Fibroblast of upper back skin (primary cell): ENCODE measurements at regions not wholly inside any gene's neighbourhood (a gene's known extent, or its start where the extent isn't known, plus 50 kb on each side); places are given as distances from the start of the nearest gene placed in this dataset.

ENCODE experiments used
- DNase-seq: peaks from one replicate; pipeline ENCODE4 v3.0.0-alpha.2; 2013

DNA sequence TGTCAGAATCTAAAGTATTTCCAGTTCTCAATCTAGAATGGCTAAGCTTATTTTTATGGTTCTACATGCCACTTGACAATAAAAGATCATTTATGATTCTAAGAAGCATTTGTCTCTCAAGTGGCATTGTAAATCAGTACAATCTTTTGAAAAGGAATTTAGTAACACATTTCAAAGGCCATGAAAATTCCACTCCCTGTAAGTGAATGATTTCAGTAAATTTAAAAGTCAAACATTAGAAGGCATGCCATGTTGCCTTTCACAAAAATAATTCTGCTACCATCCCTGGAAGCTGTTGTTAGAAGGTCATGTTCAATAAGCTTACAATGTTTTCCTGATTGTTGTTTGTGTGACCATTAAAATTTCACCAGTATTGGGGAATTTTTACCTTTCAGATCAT lies 142.9 kb downstream of the RPIA start:
- no peak for DNase-seq

DNA sequence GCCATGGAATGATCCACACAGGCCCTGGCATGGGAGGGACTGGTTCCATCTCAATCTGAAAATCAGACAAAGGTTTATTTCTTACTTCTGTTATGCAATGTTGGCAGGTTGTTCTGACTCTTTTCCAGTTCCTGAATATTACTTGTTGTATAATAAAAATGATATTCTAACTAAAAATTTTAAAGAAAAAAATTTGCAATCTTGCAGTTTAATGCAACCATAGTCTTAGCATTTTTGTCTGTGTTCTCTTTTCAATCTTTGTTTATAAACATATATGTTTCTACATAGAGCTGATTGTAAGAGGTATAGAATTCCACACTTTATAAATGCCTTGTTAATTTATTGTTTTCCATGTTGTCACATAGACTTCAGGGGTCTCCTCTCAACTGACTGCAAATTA lies 143.4 kb downstream of the RPIA start:
- DNase-seq = no peak

DNA sequence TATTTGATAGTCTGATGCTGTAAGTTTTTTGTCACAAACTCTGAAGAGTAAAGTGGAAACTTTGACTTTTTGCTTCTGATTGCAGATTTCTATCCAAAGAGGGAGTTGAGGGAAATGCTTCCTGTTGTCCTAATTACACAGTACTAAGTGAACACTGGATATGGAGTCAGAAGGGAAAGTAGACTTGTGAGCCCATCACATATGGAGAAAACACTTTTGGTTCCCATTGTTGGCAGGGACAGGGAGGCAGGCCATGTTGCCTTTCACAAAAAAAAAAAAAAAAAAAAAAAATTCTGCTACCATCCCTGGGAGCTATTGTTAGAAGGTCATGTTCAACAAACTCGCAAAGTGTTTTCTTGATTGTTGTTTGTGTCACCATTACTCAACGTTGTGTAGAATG lies 144.3 kb downstream of the RPIA start:
- DNase-seq = no peak

DNA sequence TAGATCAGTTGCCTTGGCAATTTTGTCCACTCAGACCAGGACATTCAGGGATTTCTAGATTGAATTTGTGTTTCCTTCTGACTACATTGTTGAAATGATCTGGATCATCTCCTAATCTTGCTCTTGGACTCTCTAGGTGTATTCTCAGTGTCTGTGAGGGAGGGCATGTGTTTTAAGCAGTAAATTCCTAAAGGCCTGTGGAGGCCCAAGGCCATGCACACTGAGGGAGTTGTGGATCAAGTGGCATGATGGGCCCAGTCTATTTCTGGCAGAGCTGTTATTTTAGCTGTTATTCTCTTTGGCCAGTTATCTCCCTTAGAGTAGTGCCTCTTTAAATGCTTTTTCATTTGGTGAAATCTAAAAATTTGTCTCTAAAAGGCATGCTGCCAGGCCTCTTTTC lies 144.9 kb downstream of the RPIA start:
- no peak for DNase-seq

DNA sequence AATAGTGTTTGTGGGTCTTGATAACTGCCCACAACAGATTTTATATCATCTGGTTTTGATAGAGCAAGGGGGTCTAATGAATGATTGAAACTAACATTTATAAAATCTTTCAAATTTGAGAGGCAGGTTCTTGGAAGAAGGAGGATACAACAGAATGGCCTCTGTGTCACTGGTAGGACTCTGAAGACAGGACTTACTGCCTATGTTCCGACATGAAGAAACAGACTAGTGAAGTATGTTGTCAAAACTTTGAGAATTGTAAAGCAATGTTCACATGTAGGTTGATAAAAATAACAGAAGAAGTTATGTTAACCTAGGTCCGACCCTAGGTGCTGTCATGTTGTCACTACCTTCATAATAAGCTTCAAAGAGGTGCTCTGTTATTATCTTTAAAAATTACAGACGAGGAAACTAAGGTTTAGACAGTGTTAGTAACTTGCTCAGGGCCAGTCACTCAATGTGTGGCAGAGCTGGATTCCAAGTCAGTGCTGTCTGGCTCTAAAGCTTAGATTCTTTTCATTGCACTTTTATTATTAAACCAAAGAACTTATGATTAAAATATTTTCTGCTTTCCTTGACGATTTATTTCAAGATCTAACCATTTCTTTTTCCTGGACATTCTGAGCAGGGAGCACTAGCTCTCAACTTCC lies 146.2 kb downstream of the RPIA start:
- DNase-seq = no peak

DNA sequence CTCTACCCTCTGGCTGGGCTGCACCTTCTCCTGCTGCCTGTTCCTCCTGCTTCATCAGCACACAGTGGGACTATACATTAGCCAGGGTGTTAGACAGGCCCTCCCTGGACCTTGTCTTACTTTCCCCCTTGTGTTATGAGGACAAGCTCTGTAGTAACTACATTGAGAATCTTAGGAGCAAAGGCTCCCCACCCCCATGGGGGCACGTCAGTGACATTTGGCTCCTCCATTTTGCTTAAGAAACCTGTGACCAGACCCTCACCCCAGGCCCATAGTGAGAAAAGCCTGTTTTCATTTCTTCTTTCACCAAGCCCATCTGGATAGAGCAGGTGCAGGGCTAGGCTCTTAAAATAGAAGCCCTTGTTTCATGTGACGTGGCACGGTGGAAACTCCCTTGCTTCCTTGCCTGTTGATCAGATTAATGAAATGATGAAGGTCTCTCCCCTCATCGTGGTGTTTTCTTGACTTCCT lies 146.7 kb downstream of the RPIA start:
- DNase-seq = no peak

DNA sequence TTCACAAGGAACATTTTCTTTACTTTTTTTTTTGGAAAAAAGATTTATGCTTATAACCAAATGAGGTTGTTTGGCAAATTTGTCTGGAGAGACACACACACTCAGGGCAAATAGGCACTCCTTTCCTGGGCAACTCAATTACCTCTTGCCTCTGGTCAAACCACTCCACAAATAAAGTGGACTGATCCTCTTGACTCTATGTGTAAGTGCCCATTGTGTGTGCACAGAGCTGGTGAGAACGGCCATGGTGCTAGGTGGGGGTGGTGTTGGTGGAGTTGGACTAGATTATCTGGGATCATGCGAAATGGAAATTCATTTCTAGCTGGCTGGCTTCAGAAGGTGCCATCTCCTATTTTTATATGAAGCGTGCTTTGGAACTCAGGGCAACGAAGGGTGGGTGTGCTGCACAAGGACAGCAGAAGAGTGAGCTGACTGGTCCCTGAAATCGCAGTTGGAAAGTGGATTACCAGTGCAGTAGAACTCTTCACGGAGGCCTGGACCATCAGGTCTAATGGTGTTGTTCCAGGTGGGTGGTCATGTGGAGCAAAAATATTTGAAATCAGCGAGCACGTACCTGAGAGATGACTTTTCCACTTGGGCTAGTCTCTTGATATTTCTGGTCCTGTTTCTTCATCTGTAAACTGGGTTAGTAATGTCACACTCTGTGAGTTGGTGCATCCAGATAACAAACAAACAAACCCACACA lies 149.9 kb downstream of the RPIA start:
- no peak for DNase-seq

DNA sequence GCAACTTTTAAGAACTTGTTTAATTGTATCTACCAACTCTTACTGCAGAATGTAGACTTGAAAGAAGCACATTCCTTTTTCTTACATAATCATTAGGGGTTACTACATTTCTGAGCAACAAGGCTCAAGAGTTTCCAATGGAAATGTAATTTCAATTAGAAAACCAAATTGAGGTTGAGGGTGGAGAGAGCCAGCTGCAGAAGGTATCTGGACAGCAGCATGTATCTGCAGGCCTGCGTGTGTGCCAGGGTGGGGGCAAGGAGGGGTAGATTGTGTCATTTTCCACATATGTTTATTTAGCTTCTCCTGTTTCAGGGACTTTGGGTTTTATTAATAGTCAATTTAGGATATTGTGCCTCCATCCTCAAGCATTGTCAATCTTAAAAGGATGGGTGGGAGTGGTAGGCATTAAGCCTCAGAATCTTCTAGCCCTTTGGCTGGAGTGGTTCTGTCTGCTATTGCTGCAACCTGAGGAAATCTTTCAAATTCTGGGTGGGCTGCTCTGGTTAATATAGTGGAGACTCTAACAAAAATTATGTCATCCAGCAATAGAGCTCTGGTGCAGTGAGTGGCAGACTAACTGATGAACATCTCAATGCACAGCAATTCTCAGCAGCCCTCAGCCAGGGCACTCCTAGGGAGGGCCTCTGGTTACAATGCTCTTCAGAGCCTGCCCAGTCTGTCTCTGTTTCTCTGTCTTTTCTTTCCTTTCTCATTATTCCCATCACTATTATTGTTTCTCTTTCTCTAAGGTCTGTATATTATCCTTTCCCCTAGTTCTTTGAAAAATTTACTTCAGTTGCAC lies 151.4 kb downstream of the RPIA start:
- DNase-seq = no peak

DNA sequence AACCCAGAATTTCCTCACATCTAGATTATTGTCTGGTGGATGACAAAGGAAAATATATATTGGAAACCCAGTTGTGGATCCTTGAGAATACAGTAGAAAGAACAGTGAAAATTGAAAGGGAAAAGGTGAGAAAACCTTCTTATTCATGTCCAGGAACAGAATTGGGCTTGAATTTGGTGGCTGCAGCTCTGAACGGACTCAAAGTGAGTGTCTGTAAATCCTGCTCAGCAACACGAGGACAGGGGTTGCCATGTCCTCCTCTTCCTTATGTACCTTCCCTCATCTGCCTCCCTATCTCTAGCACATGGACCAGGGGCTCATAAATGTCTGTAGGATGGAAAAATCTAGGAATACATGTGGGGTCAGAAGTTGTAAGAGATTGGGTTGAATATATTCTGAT lies 152.2 kb downstream of the RPIA start:
- no peak for DNase-seq

DNA sequence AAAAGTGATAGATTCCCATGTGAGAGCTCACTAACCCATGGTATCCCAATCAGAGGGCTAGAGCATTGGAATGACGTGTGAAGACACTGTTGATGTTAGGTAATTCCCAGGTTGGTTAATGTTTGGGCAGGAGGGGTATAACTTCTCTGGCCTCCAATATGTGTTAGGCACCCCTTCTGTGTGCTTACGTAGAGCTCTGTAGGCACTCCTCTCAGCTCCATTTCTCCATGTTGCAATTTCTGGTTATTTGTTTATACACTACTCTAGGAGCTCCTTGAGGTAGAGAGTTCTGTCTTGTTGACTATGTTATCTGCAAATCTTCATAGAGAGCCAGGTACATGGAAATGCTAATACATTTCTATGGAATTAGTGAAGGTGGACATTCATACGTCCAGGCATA lies 153.5 kb downstream of the RPIA start:
- DNase-seq = no peak

DNA sequence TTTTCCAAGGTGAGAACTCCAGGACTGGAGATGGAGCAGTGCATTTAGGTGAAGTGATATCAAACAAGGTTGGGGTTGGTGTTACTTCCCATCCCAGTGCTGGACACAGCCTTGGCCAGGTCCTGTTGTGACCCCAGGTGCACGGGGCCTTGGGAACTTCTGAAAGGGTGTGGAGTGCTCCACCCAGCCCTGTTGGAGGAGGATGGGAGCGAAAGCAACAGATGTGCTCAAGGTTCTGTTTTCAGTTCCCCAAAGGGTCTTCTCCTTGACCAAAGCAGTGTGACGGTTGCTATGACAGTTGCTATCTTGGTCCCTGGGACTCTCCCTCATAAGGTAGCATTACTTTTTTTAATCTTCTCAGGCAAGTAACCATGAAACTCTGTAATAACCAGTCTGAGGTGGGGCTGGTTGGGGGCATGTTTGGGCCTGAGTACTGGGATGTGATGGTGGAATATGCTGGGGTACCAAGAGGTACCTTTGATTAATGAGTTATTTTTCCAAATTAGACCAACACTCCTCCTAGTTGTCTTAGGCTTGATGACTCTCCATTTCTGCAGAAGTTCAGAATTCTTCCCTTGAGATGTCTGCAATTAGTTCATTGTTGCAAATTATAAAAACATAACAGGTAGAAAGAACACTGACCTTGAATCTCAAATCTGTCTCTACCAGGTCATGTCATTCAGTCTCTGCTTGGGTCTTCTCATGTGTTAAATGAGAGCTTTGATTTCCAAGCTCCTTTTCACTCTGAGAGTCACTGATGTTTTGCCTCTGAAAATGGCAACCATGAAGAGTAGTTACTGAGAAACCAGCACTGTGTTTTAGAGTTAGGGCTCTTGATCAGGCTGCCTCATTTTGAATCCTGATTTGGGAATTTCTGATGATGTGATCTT lies 154.5 kb downstream of the RPIA start:
- no peak for DNase-seq

DNA sequence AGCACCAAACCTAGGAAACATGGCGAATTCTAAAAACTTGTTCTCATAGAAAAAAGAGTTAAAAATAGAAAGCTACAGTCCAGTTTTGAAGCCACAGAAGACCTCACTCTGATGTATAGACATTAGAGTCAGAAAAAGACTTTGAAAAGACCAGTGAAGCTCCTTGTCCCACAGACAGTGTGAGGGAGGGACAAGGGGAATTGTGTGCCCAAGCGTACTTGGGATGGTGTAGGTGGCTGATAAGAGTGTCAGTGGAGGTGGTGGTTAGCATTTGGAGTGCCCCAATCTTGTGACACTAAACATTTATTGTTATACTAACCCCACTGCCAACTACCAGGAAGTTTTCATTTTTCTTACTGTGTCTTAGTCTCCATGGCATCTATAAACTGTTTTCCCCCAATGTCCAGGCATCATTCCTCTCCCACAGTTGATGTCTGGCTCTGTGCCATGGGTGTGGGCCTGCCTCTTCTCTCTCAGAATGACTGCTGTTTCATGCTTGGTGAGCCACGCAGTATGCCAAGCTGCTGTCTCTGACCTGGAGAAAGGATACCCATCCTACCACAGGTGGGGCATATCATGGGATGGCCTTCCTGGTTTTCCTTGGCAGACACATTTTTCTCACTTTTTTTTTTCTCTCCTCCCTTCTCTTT lies 161.4 kb downstream of the RPIA start:
- DNase-seq = no peak

DNA sequence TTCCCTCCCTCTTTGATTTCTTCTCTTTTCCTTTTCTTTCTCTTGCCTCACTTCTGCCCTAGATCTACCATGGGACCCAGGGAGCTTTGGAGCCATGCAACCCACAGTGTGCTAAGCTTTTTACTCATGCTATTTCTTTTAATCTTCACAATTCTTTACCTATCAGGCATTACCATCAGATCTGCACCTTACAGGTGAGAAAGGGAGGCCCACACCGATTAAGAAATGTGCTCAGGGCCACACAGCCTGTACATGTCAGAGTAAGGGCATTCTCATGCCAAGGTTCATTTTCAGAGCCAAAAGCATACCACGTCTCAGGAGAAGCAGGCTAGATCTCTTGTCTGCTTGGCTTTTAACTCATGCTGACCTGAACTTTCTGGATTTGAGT lies 161.9 kb downstream of the RPIA start:
- DNase-seq = no peak

DNA sequence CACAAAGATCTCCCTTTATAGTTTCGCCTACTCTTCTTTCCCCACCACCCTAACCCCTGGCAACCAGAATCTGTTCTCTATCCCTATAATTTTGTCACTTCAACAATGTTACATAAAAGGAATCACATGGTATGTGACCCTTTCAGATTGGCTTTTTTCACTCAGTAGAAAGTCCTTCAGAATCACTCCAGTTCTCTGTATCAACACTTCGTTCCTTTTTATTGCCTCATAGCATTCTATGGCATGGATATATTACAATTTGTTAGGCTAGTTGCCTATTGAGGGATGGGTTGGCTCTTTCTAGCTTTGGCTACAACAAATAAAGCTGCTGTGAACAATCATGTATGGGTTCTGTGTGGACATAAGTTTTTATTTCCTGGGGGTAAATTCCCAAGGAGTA lies 163.1 kb downstream of the RPIA start:
- DNase-seq = no peak

DNA sequence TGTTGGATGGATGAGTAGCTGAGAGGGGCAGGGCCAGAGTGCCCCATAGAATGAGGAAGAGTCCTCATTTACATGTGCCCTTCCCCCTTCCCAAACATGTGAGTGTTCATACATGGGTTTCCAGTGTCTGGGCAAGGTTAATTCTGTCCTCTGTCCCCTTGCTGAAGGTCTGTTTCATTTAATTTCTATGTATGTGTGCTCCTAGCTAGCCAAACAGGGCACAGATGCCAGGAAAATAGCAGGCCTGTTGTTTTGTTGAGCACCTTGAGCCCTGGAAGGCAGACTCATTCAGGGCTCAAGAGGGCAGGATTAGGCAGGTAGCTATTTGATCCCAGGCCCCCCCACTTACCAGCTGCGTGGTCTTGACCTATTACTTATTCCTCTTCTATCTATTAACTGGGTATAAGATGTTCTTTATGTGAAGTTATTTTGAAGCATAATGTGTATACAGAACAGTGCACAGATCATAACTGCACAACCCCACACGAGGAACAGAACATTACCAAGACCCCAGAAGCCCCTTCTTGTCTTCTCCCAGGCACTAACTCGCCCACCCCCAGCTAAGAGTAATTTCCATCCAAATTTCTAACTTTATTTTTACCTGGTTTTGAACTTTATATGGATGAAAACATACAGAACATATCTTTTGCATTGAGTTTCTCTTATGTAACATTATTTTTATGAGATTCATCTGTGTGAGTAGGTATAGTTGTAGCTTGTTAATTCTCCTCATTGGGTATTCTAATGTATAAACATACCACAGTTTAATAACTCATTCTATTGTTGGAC lies 164.3 kb downstream of the RPIA start:
- DNase-seq = no peak

DNA sequence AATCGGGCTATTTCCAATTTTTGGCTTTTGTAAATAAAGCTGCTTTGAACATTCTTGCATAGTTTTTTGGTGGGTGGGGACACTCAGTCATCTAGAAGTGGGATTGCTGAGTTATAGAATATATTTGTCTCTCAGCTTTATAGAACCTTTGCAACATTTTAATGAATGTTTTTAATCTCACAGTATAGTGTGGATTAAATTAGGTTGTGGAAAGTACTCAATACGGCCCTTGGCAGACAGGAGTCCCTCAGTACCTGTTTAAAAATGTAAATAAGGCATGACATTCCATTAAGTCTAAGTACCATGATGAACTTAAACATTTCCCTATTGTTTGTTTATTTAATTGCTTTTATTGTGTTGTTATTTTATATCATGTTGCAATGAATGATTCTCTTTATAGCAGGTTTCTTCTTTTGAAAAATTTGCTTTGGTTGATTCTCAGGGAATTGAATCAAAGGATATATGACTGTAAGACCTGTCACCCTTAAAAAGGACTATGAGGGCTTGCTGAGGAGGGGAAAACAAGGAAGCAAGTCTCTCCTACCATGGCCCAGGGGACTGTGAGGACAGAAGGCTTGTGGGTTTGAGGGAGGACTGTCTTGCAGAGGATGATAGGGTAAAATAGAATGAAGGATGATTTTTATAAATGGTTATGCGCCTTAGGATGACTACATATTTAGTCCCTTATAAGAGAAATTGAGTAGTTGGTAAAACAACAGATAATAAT lies 165.1 kb downstream of the RPIA start:
- DNase-seq = no peak

DNA sequence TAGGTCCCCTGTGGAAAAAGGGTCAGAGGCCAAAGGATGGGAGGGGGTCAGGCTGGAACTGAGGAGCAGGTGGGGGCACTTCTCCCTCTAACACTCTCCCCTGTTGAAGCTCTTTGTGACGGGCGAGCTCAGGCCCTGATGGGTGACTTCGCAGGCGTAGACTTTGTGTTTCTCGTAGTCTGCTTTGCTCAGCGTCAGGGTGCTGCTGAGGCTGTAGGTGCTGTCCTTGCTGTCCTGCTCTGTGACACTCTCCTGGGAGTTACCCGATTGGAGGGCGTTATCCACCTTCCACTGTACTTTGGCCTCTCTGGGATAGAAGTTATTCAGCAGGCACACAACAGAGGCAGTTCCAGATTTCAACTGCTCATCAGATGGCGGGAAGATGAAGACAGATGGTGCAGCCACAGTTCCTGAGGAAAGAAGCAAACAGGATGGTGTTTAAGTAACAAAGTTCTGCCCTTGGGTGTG lies 165.8 kb downstream of the RPIA start:
- DNase-seq = no peak

DNA sequence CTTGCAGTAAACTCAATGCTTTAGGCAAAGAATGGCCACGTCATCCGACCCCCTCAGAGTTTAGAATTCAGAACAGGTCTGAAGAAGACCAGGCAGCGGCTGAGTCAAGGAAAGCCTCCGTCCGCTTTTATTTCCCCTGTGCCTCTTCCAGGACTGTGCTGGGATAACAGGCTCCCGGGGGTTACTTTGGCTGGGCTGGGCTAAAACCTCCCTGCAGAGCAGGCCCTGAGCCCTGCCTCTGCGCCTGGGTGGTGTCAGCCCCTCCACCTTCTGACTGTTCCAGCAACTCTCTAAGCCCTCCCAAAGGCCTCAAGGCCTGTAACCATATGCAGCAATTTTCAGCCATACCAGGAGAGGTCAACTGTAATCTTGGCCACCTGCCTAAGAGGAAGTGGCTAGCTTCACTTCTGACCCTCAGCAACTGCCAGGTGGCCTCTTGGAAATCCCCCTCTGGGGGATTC lies 166.5 kb downstream of the RPIA start:
- DNase-seq = peak; percentile 23

DNA sequence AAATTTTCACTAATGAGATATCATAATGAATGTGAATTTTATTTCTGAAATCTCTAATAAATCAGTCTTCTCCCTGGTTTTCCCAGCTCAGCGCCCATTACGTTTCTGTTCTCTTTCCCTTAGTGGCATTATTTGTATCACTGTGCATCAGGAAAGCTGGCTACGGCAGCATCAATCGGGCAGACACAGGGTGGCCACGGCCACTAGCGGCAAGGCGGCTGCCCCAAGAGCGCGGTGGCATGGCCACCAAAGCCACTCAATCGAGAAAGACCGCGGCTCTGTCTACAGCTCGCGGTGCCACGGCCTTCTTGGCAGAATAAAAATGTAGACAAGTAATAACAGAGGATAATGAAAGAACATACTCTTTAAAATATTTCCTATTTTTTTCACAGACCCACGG lies 168.0 kb downstream of the RPIA start:
- DNase-seq = no peak

DNA sequence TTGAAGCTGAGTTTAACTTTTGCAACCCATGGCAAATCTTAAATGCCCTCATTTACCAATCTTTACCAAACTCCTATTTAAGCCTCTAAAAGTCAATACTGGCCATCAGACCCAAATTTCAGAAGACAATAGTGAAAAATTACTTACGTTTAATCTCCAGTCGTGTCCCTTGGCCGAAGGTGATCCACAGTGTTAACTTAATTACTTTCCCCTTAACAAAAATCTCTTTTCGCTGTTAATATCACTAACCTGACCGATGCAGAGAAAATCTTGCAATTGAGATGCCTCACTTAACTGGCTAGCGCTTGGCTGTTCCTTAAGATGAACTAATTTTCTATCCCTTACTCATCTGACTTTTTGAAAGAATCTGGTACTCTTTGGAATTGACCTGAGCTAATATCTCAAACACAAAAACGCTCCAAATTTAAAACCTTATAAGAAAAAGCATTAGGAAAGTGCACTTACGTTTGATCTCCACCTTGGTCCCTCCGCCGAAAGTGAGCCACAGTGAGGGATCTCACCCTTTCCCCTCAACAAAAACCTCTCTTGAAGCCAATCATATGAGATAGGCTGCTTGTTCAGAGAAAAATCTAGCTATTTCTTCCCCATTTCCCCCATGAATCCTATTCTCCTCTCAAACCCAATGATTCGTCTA lies 169.1 kb downstream of the RPIA start:
- no peak for DNase-seq
